ENCODE measurements at regions not wholly inside any gene's neighbourhood (a gene's known extent, or its start where the extent isn't known, plus 50 kb on each side); places are given as distances from the start of the nearest gene placed in this dataset.

DNA sequence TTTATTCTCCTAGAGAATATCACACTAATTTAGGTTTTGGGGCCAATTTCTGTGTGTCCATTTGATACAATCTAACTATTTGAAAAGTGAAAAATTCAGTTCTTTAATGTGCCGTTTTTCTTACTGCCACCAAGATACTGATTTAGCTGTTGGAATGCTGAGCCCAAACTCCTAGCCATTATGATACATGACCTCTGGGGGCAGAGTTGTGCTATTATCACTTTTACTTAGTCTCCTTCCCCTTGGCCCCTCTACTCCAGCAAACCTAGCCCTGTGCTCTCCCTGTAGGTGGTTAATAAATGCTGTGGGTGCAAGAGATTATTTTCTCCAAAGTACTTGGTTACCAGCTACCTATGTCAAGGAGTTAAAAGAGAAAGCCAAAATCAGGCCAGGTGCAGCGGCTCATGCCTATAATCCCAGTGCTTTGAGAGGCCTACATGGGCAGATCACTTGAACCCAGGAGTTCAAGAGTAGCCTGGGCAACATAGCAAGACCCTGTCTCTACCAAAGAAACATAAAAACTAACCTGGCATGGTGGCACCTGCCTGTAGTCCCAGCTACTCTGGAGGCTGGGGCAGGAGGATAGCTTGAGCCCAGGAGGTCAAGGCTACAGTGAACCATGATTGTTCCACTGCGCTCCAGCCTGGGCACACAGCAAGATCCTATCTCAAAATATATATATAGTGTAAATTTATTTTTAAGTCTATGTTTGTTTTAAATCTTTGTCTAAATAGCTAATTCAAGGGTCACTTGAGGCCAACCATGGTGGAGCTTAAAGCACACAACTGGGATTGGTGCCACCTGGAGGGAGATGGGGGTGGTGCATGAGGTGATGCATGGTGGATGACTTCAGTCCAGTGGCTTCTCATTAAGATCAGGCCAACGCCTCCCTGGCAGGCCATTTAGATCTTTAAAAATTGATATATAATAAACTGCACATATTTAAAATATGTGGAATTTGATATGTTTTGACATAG is 193.2 kb upstream of the PLET1 start:
- TF ChIP-seq EZH2phosphoT487 (IDR thresholded peaks at IDR 0.05; ENCODE audit: borderline replicate concordance, low read length) = no peak
- TF ChIP-seq, protein P1, sequence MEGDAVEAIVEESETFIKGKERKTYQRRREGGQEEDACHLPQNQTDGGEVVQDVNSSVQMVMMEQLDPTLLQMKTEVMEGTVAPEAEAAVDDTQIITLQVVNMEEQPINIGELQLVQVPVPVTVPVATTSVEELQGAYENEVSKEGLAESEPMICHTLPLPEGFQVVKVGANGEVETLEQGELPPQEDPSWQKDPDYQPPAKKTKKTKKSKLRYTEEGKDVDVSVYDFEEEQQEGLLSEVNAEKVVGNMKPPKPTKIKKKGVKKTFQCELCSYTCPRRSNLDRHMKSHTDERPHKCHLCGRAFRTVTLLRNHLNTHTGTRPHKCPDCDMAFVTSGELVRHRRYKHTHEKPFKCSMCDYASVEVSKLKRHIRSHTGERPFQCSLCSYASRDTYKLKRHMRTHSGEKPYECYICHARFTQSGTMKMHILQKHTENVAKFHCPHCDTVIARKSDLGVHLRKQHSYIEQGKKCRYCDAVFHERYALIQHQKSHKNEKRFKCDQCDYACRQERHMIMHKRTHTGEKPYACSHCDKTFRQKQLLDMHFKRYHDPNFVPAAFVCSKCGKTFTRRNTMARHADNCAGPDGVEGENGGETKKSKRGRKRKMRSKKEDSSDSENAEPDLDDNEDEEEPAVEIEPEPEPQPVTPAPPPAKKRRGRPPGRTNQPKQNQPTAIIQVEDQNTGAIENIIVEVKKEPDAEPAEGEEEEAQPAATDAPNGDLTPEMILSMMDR (IDR thresholded peaks at IDR 0.05; ENCODE audit: low read depth, low read length, poor library complexity, severe bottlenecking) = peak; percentile 44

DNA sequence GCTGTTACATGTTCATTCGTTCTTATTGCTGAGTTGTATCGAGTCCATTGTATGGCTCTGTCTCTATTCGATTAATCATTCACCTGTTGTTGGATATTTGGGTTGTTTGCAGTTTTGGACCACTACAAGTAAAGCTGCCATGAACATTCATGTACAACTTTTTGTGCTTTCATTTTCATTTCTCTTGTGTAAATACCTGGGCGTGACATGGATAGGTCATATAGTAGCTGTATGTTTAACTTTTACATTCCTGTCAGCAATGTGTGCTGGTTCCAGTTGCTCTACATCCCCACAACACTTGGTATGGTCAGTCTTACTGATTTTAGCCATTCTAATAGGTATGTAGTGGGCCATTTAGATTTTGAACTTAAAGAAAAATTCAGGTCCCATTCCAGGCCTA is 194.2 kb upstream of the PLET1 start:
- Histone ChIP-seq H3F3A (ENCODE audit: control insufficient read depth, insufficient read depth) (no peaks in the 10 kb centered on the region), H3K79me2 (ENCODE audit: control insufficient read depth, low read length) (no peaks in the 10 kb centered on the region), H4K20me1 (ENCODE audit: control insufficient read depth, insufficient read depth, low read depth, low read length) (no peaks in the 10 kb centered on the region), H3K27ac (ENCODE audit: low read depth, low read length) (no peak overlapping the region), H3K4me1 (ENCODE audit: control insufficient read depth, low read length) (no peaks in the 10 kb centered on the region), H3K27me3 (ENCODE audit: control insufficient read depth, low read length) (peaks cover 3% of the 10 kb centered on the region; the same call in 1 of the 2 replicates), H3K4me2 (ENCODE audit: low read length) (no peak overlapping the region), H3K9me2 (replicated peaks; ENCODE audit: control insufficient read depth, low read length) (no peaks in the 10 kb centered on the region), H3K9me3 (ENCODE audit: control insufficient read depth, insufficient read depth, low read length) (no peaks in the 10 kb centered on the region), H3K36me3 (ENCODE audit: control insufficient read depth, low read length) (no peaks in the 10 kb centered on the region), H3K4me3 (ENCODE audit: low read length) (no peak overlapping the region)
- TF ChIP-seq, protein P1 (IDR thresholded peaks at IDR 0.05; ENCODE audit: low read depth, low read length, poor library complexity, severe bottlenecking) = no peak
- no peak for TF ChIP-seq EZH2phosphoT487 (IDR thresholded peaks at IDR 0.05; ENCODE audit: borderline replicate concordance, low read length)

More for the DNA sequence above, 193.2 kb upstream of the PLET1 start:
- Histone ChIP-seq H3K4me3 (ENCODE audit: low read length) (no peak overlapping the region), H4K20me1 (ENCODE audit: control insufficient read depth, insufficient read depth, low read depth, low read length) (no peaks in the 10 kb centered on the region), H3K9me3 (ENCODE audit: control insufficient read depth, insufficient read depth, low read length) (no peaks in the 10 kb centered on the region), H3K79me2 (ENCODE audit: control insufficient read depth, low read length) (no peaks in the 10 kb centered on the region), H3K4me2 (ENCODE audit: low read length) (no peak overlapping the region), H3F3A (ENCODE audit: control insufficient read depth, insufficient read depth) (no peaks in the 10 kb centered on the region), H3K4me1 (ENCODE audit: control insufficient read depth, low read length) (no peaks in the 10 kb centered on the region), H3K27ac (ENCODE audit: low read depth, low read length) (no peak overlapping the region), H3K9me2 (replicated peaks; ENCODE audit: control insufficient read depth, low read length) (no peaks in the 10 kb centered on the region), H3K36me3 (ENCODE audit: control insufficient read depth, low read length) (no peaks in the 10 kb centered on the region), H3K27me3 (ENCODE audit: control insufficient read depth, low read length) (no peaks in the 10 kb centered on the region)

DNA sequence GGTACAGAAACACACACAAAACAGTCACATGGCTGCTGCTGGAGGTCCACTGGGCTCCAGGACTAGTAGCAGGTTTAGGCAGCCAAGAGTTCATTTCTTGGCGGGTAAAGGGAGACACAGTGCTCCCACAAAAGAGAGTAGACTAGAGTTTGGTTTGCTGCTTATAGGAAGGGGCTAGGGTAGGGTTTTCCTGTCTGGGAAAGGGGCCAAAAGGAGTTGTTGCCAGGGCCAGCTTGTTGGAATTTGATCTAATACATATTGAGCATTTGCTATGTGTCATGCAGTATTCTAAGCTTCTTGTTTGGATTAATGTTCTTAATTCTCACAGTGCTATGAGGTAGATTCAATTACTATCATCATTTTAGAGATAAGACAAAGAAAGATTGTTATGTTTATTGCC is 195.1 kb upstream of the PLET1 start:
- Histone ChIP-seq H3F3A (ENCODE audit: control insufficient read depth, insufficient read depth) (no peaks in the 10 kb centered on the region), H3K27me3 (ENCODE audit: control insufficient read depth, low read length) (peaks cover 3% of the 10 kb centered on the region; the same call in 1 of the 2 replicates), H4K20me1 (ENCODE audit: control insufficient read depth, insufficient read depth, low read depth, low read length) (no peaks in the 10 kb centered on the region), H3K4me3 (ENCODE audit: low read length) (no peak overlapping the region), H3K36me3 (ENCODE audit: control insufficient read depth, low read length) (no peaks in the 10 kb centered on the region), H3K9me3 (ENCODE audit: control insufficient read depth, insufficient read depth, low read length) (no peaks in the 10 kb centered on the region), H3K4me1 (ENCODE audit: control insufficient read depth, low read length) (no peaks in the 10 kb centered on the region), H3K79me2 (ENCODE audit: control insufficient read depth, low read length) (no peaks in the 10 kb centered on the region), H3K27ac (ENCODE audit: low read depth, low read length) (no peak overlapping the region), H3K9me2 (replicated peaks; ENCODE audit: control insufficient read depth, low read length) (no peaks in the 10 kb centered on the region), H3K4me2 (ENCODE audit: low read length) (no peak overlapping the region)
- TF ChIP-seq, protein P1 (IDR thresholded peaks at IDR 0.05; ENCODE audit: low read depth, low read length, poor library complexity, severe bottlenecking) = no peak
- TF ChIP-seq EZH2phosphoT487 (IDR thresholded peaks at IDR 0.05; ENCODE audit: borderline replicate concordance, low read length) = no peak

Data from DOHH2 (cell line).